ENCODE measurements at regions not wholly inside any gene's neighbourhood (a gene's known extent, or its start where the extent isn't known, plus 50 kb on each side); places are given as distances from the start of the nearest gene placed in this dataset.
"Not testable (repeated sequence)": the region's sequence is repeated elsewhere in the genome, so short reads cannot be mapped to it uniquely, and the experiment has no call there.

GRCh38 chr5:27473307-27474046 is 435.1 kb upstream of the CDH9 start:
- DNase-seq (ENCODE audit: insufficient read length, low spot score) (no peak), FAIRE-seq (no peak)

DNA sequence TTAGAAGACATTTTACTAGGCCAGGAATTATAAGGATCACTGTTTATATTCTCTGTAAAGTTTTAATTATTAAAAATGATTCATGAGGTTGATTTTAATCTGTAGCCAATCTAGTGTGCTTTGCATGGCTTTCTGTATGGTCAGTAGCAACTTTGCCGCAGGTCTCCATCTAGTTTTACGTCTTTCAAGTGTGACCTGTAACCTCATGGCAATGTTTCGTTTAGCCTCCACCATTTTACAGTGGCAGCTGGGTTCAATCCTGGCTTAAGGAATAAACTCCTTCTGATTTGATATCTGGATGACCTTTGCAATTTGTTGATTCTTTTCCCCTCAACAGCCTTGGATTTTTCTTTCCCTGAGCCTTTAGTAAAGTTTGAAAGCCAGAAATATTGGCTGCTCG is 434.5 kb upstream of the CDH9 start:
- peak; percentile 18 for FAIRE-seq
- DNase-seq (ENCODE audit: insufficient read length, low spot score), result no peak

- FAIRE-seq, result no peak
- DNase-seq (ENCODE audit: insufficient read length, low spot score), result no peak
These were observed 433.8 kb upstream of the CDH9 start for GRCh38 chr5:27472000-27472763.

GRCh38 chr5:27466959-27467358 is 428.6 kb upstream of the CDH9 start:
- FAIRE-seq, result no peak
- DNase-seq (ENCODE audit: insufficient read length, low spot score), result no peak

GRCh38 chr5:27465140-27465539 is 426.8 kb upstream of the CDH9 start:
- no peak for DNase-seq (ENCODE audit: insufficient read length, low spot score)
- no peak for FAIRE-seq

- FAIRE-seq (no peak), DNase-seq (ENCODE audit: insufficient read length, low spot score) (no peak)
These were observed 425.2 kb upstream of the CDH9 start for GRCh38 chr5:27463446-27464149.

DNA sequence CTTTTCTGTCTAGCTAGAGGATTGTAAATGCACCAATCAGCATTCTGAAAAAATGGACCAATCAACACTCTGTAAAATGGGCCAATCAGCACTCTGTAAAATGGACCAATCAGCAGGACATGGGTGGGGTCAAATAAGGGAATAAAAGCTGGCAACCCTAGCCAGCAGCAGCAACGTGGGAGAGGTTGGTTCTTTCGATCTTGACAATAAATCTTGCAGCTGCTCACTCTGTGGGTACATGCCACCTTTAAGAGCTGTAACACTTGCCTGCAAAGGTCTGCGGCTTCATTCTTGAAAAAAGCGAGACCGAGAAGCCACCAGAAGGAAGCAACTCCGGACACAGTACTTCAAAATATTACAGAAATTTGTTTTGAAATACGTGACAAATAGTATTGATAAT is 424.6 kb upstream of the CDH9 start:
- FAIRE-seq (no peak), DNase-seq (ENCODE audit: insufficient read length, low spot score) (no peak)

GRCh38 chr5:27458287-27458686 is 419.9 kb upstream of the CDH9 start:
- DNase-seq (ENCODE audit: insufficient read length, low spot score) (no peak), FAIRE-seq (no peak)

DNA sequence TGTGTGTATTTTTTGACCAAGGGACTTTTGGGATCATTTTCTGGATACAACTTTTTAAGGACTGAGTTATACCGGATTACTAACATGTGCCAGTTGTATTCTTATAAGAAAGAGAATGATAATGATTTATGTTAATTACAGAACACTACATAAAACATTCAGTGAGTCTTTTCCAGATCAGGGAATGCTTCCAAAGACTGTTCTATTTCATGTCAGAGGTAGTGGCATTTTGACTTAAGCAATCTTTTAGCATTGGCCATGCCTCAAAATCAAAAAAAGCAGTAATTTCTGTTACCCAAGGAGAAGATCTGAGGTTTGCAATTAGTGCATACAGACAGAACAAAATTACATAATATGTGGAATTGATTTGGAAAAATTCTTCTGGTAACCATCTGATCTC is 413.0 kb upstream of the CDH9 start:
- DNase-seq (ENCODE audit: insufficient read length, low spot score), result no peak
- FAIRE-seq, result no peak

GRCh38 chr5:27450607-27451006 is 412.2 kb upstream of the CDH9 start:
- DNase-seq (ENCODE audit: insufficient read length, low spot score) (no peak), FAIRE-seq (no peak)

DNA sequence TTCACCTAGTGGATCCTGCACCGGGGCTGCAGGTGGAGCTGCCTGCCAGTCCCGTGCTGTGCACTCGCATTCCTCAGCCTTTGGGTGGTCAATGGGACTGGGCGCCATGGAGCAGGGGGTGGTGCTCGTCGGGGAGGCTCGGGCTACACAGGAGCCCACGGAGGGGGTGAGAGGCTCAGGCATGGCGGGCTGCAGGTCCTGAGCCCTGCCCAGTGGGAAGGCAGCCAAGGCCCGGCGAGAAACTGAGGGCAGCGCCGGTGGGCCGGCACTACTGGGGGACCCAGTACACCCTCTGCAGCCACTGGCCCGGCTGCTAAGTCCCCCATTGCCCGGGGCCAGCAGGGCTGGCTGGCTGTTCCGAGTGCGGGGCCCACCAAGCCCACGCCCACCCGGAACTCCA is 401.0 kb upstream of the CDH9 start:
- FAIRE-seq, result not testable (repeated sequence)

GRCh38 chr5:27437594-27438200 is 399.3 kb upstream of the CDH9 start:
- FAIRE-seq, result no peak
- DNase-seq (ENCODE audit: insufficient read length, low spot score), result no peak

More for the DNA sequence above, 401.0 kb upstream of the CDH9 start:
- not testable (repeated sequence) for DNase-seq (ENCODE audit: insufficient read length, low spot score)

DNA sequence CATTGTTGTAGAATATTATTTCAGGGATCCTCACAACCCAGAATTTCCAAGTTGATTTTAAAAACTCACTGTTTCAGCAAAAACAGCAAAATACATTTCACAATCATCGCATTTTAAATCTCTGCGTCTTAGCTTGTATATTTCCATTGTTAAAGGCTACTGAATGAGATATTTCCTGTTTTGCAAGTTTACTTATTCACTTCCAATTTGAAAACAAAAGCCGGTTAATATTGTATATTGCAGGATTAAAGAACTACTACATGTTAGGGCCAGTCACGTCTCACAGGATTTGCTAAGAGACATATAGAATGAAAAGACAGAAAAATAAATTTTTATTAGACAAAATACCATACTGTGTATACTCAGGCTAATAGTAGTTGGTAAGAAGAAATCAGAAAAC is 395.9 kb upstream of the CDH9 start:
- FAIRE-seq, result no peak
- no peak for DNase-seq (ENCODE audit: insufficient read length, low spot score)

GRCh38 chr5:27414099-27414498 is 375.7 kb upstream of the CDH9 start:
- DNase-seq (ENCODE audit: insufficient read length, low spot score) (no peak), FAIRE-seq (no peak)

DNA sequence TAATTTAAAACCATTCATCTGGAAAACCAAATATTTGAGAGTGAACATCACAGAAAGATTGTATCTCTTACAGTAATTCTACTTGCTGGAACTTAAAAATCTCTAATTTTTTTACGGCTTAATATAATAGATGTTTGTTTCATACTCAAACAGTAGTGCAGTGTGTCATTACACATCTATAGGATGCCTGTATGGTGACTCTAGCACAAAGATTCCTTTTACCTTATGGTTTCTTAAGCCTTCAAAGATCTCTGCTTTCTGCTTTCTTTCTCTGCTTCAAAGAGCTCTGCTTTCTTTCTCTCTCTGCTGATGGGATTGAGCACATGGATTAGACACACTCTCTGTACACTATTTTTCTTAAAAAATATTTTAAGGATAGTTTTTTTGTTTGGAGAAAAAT is 374.0 kb upstream of the CDH9 start:
- FAIRE-seq, result no peak
- DNase-seq (ENCODE audit: insufficient read length, low spot score), result no peak

GRCh38 chr5:27406020-27406419 is 367.6 kb upstream of the CDH9 start:
- FAIRE-seq (no peak), DNase-seq (ENCODE audit: insufficient read length, low spot score) (no peak)

DNA sequence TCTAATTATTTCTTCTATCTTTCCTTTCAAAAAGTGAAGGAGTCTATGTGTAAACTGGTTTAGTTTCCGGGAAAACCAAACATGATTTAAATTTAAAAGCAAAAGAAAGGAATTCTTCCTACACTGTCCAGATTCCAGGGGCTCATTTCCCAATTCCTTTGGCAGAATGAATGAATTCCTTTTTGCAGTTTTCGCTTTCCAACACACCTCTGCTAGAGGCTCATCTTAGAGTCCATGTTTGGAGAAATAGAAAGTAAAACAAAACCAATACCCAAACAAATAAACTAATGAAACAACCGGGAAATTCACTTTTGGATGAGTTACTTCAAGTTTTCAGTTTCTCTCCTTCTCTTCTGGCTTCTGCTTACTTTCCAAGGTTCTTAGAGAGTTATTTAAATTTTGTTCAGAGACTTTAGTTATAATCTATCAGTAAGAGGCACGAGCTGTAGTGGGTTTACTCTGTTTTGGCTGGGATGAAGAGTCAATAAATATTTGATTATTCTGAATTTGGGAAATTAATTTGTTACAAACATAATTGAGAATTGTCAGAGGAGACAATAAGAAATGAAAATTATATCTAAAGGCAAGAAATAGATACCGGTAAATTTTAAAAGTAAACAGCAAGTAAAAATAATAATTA is 365.0 kb upstream of the CDH9 start:
- no peak for FAIRE-seq
- no peak for DNase-seq (ENCODE audit: insufficient read length, low spot score)

- no peak for FAIRE-seq
- no peak for DNase-seq (ENCODE audit: insufficient read length, low spot score)
These were observed 364.4 kb upstream of the CDH9 start for GRCh38 chr5:27402828-27403227.

GRCh38 chr5:27396998-27397397 is 358.6 kb upstream of the CDH9 start:
- DNase-seq (ENCODE audit: insufficient read length, low spot score), result no peak
- FAIRE-seq, result no peak

DNA sequence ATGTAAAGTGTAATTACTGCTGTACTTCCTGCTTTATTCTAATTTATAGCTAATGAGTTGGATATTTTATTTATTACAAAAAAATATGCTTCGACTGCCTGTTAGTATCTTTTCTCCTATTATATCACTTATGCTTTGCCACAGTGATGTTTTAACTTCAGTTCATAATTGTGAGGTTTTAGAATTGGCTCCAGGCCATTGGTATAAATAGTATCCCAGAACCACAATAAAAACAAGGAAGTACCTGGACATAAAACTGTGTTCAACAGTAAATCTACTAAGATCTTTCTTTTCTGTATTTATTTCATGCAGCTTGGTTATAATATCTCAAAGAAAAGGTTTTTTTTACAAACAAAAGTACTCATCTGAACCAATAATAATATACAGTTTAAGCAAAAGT is 354.3 kb upstream of the CDH9 start:
- FAIRE-seq (no peak), DNase-seq (ENCODE audit: insufficient read length, low spot score) (no peak)

DNA sequence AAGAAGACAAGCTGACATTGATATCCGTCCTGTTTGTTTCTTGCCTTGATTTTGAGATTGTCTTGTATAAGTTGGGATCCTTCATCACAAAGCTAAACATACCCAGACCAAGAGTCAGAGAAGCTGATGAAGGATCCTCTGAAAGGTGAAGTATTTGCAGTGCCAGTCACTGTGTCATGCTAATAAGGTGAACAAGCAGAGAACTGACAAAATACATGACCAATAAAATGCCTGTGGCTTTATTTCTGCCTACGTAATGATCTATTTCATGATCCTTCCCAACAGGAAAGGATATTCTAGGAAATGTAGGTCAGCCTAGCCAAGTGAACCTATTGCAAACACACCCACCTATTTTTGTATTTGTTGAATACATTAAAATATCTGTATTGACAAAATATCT is 351.3 kb upstream of the CDH9 start:
- DNase-seq (ENCODE audit: insufficient read length, low spot score), result no peak
- FAIRE-seq, result no peak

All from GM19239 (cell line).